Uterus (tissue), 2 donors: ENCODE measurements at regions not wholly inside any gene's neighbourhood (a gene's known extent, or its start where the extent isn't known, plus 50 kb on each side); places are given as distances from the start of the nearest gene placed in this dataset.

Source experiments
- CTCF ChIP-seq, 4 experiments: fragments of 200-600 bp in 2 of 4; fragments of 450-650 bp in 2 of 4; sonication (generic) in 2 of 4; IDR thresholded peaks; one replicate each; pipeline ENCODE4 v1.5.1; 2016 to 2019; ENCODE audit warnings: antibody characterized with exemption in 4 of 4, mild to moderate bottlenecking in 2 of 4, moderate library complexity in 1 of 4
- POLR2A ChIP-seq, 2 donors: fragments of 450-650 bp; IDR thresholded peaks; one replicate each; pipeline ENCODE4 v1.6.1; 2016; ENCODE audit warnings: antibody characterized with exemption in 2 of 2, mild to moderate bottlenecking in 1 of 2, moderate library complexity in 1 of 2

DNA sequence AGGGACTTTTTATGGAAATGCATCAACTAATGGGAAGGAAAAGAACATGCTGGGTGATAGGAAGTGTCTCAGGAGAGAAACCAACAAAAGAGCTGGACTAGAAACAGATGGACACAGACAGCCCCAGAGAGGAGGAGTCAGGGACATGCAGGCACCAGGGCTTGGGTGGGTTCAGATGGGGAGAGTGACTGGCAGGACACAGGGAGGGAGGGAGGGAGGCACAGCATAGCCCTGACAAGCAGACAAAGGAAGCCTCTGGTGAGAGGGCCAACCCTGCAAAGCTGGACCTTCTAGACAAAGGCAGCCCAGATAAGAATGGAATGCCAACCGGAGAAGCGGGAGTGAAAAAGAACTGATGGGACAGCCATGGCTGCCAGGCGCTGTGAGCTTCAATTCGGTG is 568.8 kb downstream of the AJAP1 start:
- TF ChIP-seq CTCF (IDR thresholded peaks at IDR 0.05) = no peak
- no peak for TF ChIP-seq POLR2A (IDR thresholded peaks at IDR 0.05)
